ENCODE measurements at regions not wholly inside any gene's neighbourhood (a gene's known extent, or its start where the extent isn't known, plus 50 kb on each side); places are given as distances from the start of the nearest gene placed in this dataset.

- no peaks in the 10 kb centered on the region for H3K4me1 ChIP-seq (ENCODE audit: insufficient read depth, low read length, poor library complexity, severe bottlenecking)
- intact Hi-C loops (cut with micrococcal nuclease; ENCODE audit: unreplicated experiment), result no loop called here
- no peak overlapping the region for H3K4me3 ChIP-seq (ENCODE audit: low read depth, low read length, poor library complexity, severe bottlenecking)
- H3K9me2 ChIP-seq (ENCODE audit: insufficient read depth, low read length), result no peaks in the 10 kb centered on the region
- ChIA-PET POLR2A (interaction anchor here (1.0 kb wide), 1 partner anchor 30 kb away, joined by 3 read pairs; no protein-coding TSS in a partner anchor), CTCF (ENCODE audit: unreplicated experiment) (no interaction called here)
- no peak overlapping the region for H3K27ac ChIP-seq (ENCODE audit: low read depth, low read length, poor library complexity, severe bottlenecking)
- H4K20me1 ChIP-seq (ENCODE audit: insufficient read depth, low read length), result no peaks in the 10 kb centered on the region
- no peak for TF ChIP-seq EZH2phosphoT487 (IDR thresholded peaks at IDR 0.05; ENCODE audit: borderline replicate concordance, low read depth, low read length)
- H2AFZ ChIP-seq (ENCODE audit: low read length), result no peak overlapping the region
- no peaks in the 10 kb centered on the region for H3K79me2 ChIP-seq (ENCODE audit: insufficient read depth, low read depth, low read length)
- DNase-seq (ENCODE audit: low spot score), result no peak
- no peak overlapping the region for H3K4me2 ChIP-seq (ENCODE audit: low read length)
- no peaks in the 10 kb centered on the region for H3K9me3 ChIP-seq (ENCODE audit: low read length)
- no peaks in the 10 kb centered on the region for H3K36me3 ChIP-seq (ENCODE audit: insufficient read depth, low read length)
- BruUV-seq (replicated peaks), result no TSS peak
Observed at GRCh38 chr2:12448846-12449505, 267.8 kb upstream of the TRIB2 start.

- no peak for TF ChIP-seq EZH2phosphoT487 (IDR thresholded peaks at IDR 0.05; ENCODE audit: borderline replicate concordance, low read depth, low read length)
- TF ChIP-seq CTCF (conservative IDR thresholded peaks at IDR 0.05; ENCODE audit: low read length), result no peak
- DNase-seq (ENCODE audit: low spot score), result no peak
- POLR2A ChIA-PET, result interaction anchor here (1.5 kb wide), 1 partner anchor 9 kb away, joined by 4 read pairs; no protein-coding TSS in a partner anchor
- Histone ChIP-seq H3K9me3 (ENCODE audit: low read length) (no peaks in the 10 kb centered on the region), H2AFZ (ENCODE audit: low read length) (no peak overlapping the region), H3K36me3 (ENCODE audit: insufficient read depth, low read length) (no peaks in the 10 kb centered on the region), H3K4me1 (ENCODE audit: insufficient read depth, low read length, poor library complexity, severe bottlenecking) (no peaks in the 10 kb centered on the region), H3K79me2 (ENCODE audit: insufficient read depth, low read depth, low read length) (no peaks in the 10 kb centered on the region), H3K4me2 (ENCODE audit: low read length) (no peak overlapping the region; the same call in 1 of the 2 replicates), H3K27ac (ENCODE audit: low read depth, low read length, poor library complexity, severe bottlenecking) (no peak overlapping the region), H4K20me1 (ENCODE audit: insufficient read depth, low read length) (no peaks in the 10 kb centered on the region), H3K4me3 (ENCODE audit: low read depth, low read length, poor library complexity, severe bottlenecking) (no peak overlapping the region), H3K9me2 (ENCODE audit: insufficient read depth, low read length) (no peaks in the 10 kb centered on the region)
- BruUV-seq (replicated peaks), result no TSS peak
- CTCF ChIA-PET (ENCODE audit: unreplicated experiment), result no interaction called here
- intact Hi-C loops (cut with micrococcal nuclease; ENCODE audit: unreplicated experiment), result no loop called here
Observed at GRCh38 chr2:12451726-12452125, 265.0 kb upstream of the TRIB2 start.

- Histone ChIP-seq H3K4me2 (ENCODE audit: low read length) (no peak overlapping the region; the same call in 1 of the 2 replicates), H4K20me1 (ENCODE audit: insufficient read depth, low read length) (no peaks in the 10 kb centered on the region), H3K36me3 (ENCODE audit: insufficient read depth, low read length) (no peaks in the 10 kb centered on the region), H3K27ac (ENCODE audit: low read depth, low read length, poor library complexity, severe bottlenecking) (no peak overlapping the region), H2AFZ (ENCODE audit: low read length) (no peak overlapping the region), H3K9me3 (ENCODE audit: low read length) (no peaks in the 10 kb centered on the region), H3K4me1 (ENCODE audit: insufficient read depth, low read length, poor library complexity, severe bottlenecking) (no peaks in the 10 kb centered on the region), H3K9me2 (ENCODE audit: insufficient read depth, low read length) (no peaks in the 10 kb centered on the region), H3K4me3 (ENCODE audit: low read depth, low read length, poor library complexity, severe bottlenecking) (no peak overlapping the region), H3K79me2 (ENCODE audit: insufficient read depth, low read depth, low read length) (no peaks in the 10 kb centered on the region)
- DNase-seq (ENCODE audit: low spot score), result no peak
- ChIA-PET CTCF (ENCODE audit: unreplicated experiment) (no interaction called here), POLR2A (interaction anchor here (0.6 to 0.9 kb wide), 3 partner anchors 51 to 311 kb away, joined by 3 to 5 read pairs (median 4); no protein-coding TSS in a partner anchor)
- BruUV-seq (replicated peaks), result no TSS peak
- TF ChIP-seq CTCF (conservative IDR thresholded peaks at IDR 0.05; ENCODE audit: low read length) (no peak), EZH2phosphoT487 (IDR thresholded peaks at IDR 0.05; ENCODE audit: borderline replicate concordance, low read depth, low read length) (no peak)
- intact Hi-C loops (cut with micrococcal nuclease; ENCODE audit: unreplicated experiment), result no loop called here
Observed at GRCh38 chr2:12452185-12452584, 264.6 kb upstream of the TRIB2 start.
